ENCODE measurements at regions not wholly inside any gene's neighbourhood (a gene's known extent, or its start where the extent isn't known, plus 50 kb on each side); places are given as distances from the start of the nearest gene placed in this dataset.

- no peak for TF ChIP-seq POLR2AphosphoS5 (IDR thresholded peaks at IDR 0.05)
- no peak for TF ChIP-seq CTCF (IDR thresholded peaks at IDR 0.05)
- no peak for TF ChIP-seq POLR2A (IDR thresholded peaks at IDR 0.05; ENCODE audit: low read depth)
These were observed 549.5 kb downstream of the C4orf33 start for GRCh38 chr4:129645461-129645860.
